IPS-20b (cell line): ENCODE measurements at regions not wholly inside any gene's neighbourhood (a gene's known extent, or its start where the extent isn't known, plus 50 kb on each side); places are given as distances from the start of the nearest gene placed in this dataset.

ENCODE experiments used
- H3K27ac ChIP-seq: one replicate; pipeline ENCODE4 v1.5.1; 2013; ENCODE audit warnings: low read length
- H3K27me3 ChIP-seq: 2 replicates; pipeline ENCODE4 v1.6.1; 2013; ENCODE audit warnings: mild to moderate bottlenecking, low read length, inconsistent platforms; ENCODE audit not compliant: insufficient read depth
- H3K36me3 ChIP-seq: 2 replicates; pipeline ENCODE4 v1.6.1; 2013; ENCODE audit warnings: low read depth, mild to moderate bottlenecking, inconsistent platforms, low read length, moderate library complexity; ENCODE audit not compliant: insufficient read depth
- H3K4me1 ChIP-seq: 2 replicates; pipeline ENCODE4 v1.6.1; 2013; ENCODE audit warnings: mild to moderate bottlenecking, control low read depth, inconsistent platforms, low read length, moderate library complexity; ENCODE audit not compliant: insufficient read depth
- H3K4me3 ChIP-seq: 2 replicates; pipeline ENCODE4 v1.5.1; 2013; ENCODE audit warnings: mild to moderate bottlenecking, low read length, inconsistent platforms
- H3K9ac ChIP-seq: 2 replicates; pipeline ENCODE4 v1.6.1; 2013; ENCODE audit warnings: low read depth, mild to moderate bottlenecking, inconsistent platforms, low read length, moderate library complexity
- H3K9me3 ChIP-seq: 2 replicates; pipeline ENCODE4 v1.6.1; 2013; ENCODE audit warnings: mild to moderate bottlenecking, low read depth, low read length, inconsistent platforms; ENCODE audit not compliant: insufficient read depth

DNA sequence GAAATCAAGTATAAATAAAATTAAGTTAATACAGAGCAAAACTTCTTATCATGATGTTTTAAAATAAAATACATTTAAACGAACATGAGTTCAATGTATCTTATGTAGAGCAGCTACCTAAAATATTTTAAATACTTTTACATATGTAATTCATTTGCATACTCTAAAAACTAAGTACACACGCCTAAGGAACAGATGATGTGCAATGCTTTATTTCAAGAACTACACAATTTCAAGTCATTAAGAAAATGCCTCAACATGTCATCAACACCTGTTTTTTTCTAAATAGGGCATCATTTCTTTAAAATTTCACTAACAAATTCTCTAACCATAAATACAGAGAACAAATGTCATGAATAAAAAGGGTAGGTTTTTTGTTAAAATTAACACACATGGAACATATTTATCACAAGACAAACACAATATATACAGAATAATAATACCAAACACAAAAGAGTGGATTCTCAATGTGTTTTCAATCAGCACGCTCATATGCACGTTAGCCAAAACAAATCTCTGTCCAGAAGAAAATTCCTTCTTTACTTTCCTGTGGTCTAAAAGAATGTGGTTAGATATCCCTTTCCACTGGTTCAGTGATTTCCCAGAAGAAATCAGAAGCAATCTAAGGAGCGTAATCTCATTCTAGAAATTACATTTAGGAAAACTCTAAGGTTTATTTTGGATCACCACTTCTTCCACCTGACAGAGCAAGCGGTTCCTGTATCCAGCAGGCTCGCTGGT, 73.0 kb upstream of the PFKP start:
- Histone ChIP-seq H3K4me1 (no peaks in the 10 kb centered on the region), H3K27me3 (no peaks in the 10 kb centered on the region), H3K27ac (no peak overlapping the region), H3K36me3 (no peaks in the 10 kb centered on the region), H3K4me3 (no peak overlapping the region), H3K9ac (no peak overlapping the region), H3K9me3 (0 out of 2 replicates have a peak, but pooled peaks cover 3% of the 10 kb centered on the region)

DNA sequence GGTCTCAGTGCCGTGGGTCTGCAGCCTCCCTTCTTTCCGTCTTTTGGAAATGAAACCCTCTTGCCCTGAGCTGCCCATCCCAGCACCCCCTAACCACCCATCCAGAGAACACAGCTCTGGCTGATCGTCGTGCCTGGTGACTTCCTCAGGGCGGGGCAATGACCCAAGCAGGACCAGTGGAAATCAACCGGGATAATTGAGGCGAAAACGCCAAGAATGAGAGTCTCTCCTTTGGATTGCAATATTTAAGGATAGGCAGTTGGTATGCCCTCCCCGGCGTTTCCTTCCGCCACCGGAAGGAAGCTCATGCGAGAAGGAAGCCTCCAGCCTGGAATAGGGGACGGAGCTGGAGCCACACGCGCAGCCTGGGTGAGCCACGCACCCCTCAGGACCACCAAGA, 73.7 kb upstream of the PFKP start:
- H3K9me3 ChIP-seq, result 0 out of 2 replicates have a peak, but pooled peaks cover 7% of the 10 kb centered on the region
- no peaks in the 10 kb centered on the region for H3K36me3 ChIP-seq
- H3K9ac ChIP-seq, result no peak overlapping the region
- H3K4me1 ChIP-seq, result no peaks in the 10 kb centered on the region
- no peak overlapping the region for H3K4me3 ChIP-seq
- H3K27ac ChIP-seq, result no peak overlapping the region
- H3K27me3 ChIP-seq, result no peaks in the 10 kb centered on the region

DNA sequence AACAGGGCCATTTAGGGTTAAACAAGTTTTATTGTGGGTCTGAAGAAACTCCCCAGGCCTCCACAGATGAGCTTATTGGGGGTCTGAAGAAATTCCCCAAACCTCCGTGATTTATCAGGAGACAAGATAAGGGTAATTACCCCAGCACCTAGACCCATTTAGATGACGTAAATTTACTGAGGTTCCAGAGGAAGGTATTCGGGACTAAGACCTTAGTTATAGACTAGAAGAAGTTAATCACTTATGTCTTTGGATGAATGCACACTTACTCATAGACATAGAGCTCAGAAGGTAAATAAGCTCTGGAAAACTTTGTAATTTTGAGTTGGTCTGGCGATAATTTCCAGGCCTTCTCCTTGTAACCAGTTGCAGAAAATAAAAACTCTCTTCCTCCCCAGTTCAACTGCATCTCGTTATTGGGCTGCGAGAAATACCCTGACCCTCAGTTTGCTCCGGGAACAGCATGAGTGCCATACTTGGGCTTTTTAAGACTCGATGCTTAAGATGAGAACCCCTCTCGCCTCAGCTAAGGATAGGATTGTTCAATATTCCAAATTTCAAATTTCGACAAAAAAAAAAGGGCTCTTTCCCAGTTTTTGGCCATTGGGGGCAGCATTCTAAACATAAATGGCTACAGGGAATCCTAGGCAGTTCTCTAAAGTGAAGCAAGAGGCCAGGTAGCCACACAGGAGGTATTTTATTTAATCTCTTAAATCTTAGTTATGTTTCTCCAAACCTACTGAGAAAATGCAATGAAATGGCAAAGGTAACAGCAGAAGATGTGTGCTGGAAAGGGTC, 74.7 kb upstream of the PFKP start:
- Histone ChIP-seq H3K27ac (no peak overlapping the region), H3K4me3 (no peak overlapping the region), H3K36me3 (no peaks in the 10 kb centered on the region), H3K27me3 (no peaks in the 10 kb centered on the region), H3K9me3 (0 out of 2 replicates have a peak, but pooled peaks cover 7% of the 10 kb centered on the region), H3K4me1 (no peaks in the 10 kb centered on the region), H3K9ac (no peak overlapping the region)

DNA sequence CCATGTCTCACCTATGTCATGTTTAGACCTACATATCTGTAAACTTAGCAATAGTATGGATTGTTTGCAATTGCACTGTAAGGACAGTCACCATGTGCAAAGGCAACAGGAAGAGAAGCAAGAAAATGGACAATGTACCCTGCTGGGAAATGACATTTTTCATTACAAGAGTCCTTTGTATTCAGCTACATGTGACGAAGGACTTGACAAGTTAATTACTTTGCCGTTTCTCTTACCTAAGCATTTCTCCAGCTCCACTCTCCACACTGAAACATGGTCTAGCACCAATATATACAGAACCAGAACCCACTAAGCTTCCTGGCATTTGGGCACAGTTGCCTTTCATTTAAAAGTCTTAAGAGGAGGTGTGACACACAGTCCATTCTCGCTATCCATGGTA, 76.6 kb upstream of the PFKP start:
- Histone ChIP-seq H3K9ac (no peak overlapping the region), H3K36me3 (no peaks in the 10 kb centered on the region), H3K27me3 (no peaks in the 10 kb centered on the region), H3K9me3 (0 out of 2 replicates have a peak, but pooled peaks cover 7% of the 10 kb centered on the region), H3K4me3 (no peak overlapping the region), H3K4me1 (0 out of 2 replicates have a peak, but pooled peaks cover 4% of the 10 kb centered on the region), H3K27ac (no peak overlapping the region)

DNA sequence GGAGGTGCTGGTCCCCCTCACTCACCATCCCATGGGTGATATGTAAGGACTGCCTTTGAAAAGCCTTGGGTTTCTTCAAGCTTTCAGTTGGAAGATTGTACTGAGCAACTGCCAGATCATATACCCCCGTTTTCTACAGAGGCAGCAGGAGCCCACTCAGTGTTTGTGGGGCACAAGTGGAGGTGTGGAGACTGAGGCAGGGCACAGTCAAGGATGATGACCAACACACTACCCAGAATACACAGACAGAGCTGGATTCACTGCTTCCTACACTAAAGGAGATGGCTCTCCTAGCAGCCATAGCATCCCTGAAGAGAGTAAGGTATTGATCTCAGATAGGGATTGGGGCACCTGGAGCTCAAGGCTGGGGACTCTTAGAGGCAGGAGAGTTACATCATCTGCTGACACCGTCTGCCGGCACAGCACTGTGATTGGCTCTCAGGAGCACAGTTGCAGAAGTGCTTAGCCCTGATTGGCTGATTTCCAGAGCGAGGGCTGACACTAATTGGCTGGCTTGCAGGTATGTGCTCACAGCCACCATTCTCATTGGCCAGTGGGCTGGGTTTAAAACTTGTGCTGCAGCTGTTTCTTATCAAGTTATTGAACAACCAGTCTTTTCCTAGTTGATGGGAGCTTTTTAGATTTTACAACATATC, 77.9 kb upstream of the PFKP start:
- H3K36me3 ChIP-seq, result no peaks in the 10 kb centered on the region
- H3K4me1 ChIP-seq, result 0 out of 2 replicates have a peak, but pooled peaks cover 4% of the 10 kb centered on the region
- no peaks in the 10 kb centered on the region for H3K27me3 ChIP-seq
- H3K4me3 ChIP-seq, result no peak overlapping the region
- 0 out of 2 replicates have a peak, but pooled peaks cover 7% of the 10 kb centered on the region for H3K9me3 ChIP-seq
- no peak overlapping the region for H3K9ac ChIP-seq
- no peak overlapping the region for H3K27ac ChIP-seq

DNA sequence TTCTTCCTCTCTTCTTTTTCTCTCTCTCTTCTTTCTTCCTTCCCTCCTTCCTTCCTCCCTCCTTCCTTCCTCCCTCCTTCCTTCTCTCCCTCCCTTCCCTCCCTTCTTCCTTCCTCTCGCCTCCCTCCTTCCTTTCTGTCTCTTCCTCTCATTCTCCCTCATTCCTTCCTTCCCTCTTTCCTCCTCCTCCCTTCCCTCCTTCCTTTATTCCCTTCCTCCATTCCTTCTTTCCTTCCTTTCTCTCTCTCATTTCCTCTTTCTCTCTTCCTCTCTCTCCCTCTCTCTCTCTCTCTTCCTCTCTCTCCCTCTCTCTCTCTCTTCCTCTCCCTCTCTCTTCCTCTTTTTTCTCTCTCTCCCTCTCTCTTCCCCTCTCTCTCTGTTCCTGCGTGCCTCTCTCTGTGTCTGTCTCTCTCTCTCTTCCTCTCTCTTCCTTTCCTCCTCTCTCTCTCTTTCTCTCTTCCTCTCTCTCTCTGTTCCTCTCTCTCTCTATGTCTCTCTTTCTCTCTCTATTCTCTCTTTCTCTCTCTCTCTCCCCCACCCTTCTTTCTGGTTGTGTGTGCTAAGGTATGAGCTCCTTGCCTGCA, 80.1 kb upstream of the PFKP start:
- Histone ChIP-seq H3K4me1 (0 out of 2 replicates have a peak, but pooled peaks cover 4% of the 10 kb centered on the region), H3K9me3 (0 out of 2 replicates have a peak, but pooled peaks cover 7% of the 10 kb centered on the region), H3K27me3 (no peaks in the 10 kb centered on the region), H3K36me3 (no peaks in the 10 kb centered on the region), H3K27ac (no peak overlapping the region), H3K4me3 (no peak overlapping the region), H3K9ac (no peak overlapping the region)

DNA sequence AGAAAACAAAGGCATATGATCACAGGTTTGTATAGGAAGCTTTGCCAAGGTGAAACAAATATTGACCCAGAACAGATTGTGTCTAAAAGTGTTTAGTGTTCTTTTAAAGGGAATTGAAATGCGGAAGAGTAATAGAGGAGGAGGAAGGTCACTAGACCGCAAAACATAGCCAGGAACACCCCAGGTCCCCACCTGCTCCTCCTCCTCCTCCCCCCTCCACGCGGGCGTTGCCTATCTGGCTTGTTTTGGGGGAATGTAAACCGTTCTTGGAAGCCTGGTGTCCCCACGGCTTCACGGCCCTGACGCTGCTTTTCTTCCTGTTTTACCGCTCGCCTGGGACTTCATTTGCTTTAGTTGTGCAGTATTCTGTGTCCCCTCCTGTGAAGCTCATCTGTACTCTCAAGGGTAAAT, 81.0 kb upstream of the PFKP start:
- Histone ChIP-seq H3K36me3 (no peaks in the 10 kb centered on the region), H3K4me3 (no peak overlapping the region), H3K4me1 (0 out of 2 replicates have a peak, but pooled peaks cover 4% of the 10 kb centered on the region), H3K9me3 (0 out of 2 replicates have a peak, but pooled peaks cover 7% of the 10 kb centered on the region), H3K27me3 (no peaks in the 10 kb centered on the region), H3K9ac (no peak overlapping the region), H3K27ac (no peak overlapping the region)

DNA sequence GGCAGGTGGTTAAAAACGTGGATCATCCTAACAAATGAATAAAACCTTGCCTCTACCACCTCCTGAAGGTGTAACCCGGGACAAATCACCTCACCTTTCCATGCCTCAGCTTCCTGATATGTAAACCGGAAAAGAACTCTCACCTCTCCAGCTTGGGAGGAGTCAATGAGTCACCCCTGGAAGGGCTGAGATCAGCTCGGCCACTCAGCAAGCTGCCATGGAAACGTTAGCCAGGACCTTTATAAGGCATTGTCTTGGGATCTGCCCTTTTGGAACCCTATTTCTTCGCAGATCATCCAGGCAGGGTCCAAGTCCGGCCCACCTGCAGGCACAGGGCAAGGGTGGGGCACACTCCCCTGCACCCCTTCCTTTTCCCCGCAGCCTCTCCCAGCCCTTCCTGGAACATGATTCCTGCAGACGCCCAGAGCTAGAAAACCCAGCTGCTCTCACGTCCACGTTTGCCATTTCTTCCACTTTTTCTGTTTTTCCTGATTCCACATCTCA, 81.6 kb upstream of the PFKP start:
- 0 out of 2 replicates have a peak, but pooled peaks cover 7% of the 10 kb centered on the region for H3K9me3 ChIP-seq
- H3K4me3 ChIP-seq, result no peak overlapping the region
- H3K9ac ChIP-seq, result no peak overlapping the region
- H3K27me3 ChIP-seq, result no peaks in the 10 kb centered on the region
- H3K36me3 ChIP-seq, result no peaks in the 10 kb centered on the region
- no peak overlapping the region for H3K27ac ChIP-seq
- H3K4me1 ChIP-seq, result 0 out of 2 replicates have a peak, but pooled peaks cover 4% of the 10 kb centered on the region

DNA sequence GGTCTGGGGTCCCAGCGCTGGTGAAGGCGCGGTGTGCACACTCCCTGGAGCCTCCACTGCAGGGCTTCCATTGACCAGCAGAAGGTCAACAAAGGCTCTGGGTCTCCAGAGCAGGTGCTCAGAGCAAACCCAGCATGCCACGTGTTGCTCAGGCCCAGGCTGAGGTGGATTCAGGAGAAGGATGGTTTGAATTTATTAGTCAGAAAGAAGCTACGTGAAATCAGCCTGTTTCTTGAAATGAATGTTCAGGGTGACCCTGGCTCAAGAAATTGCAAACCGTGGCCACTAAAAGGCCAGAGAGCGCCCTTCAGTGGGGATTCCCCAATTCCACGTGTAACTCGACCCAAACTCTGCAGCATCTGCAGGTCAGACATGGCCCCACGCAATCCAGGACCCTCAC, 82.7 kb upstream of the PFKP start:
- Histone ChIP-seq H3K36me3 (no peaks in the 10 kb centered on the region), H3K4me3 (no peak overlapping the region), H3K4me1 (0 out of 2 replicates have a peak, but pooled peaks cover 4% of the 10 kb centered on the region), H3K27me3 (no peaks in the 10 kb centered on the region), H3K27ac (no peak overlapping the region), H3K9me3 (0 out of 2 replicates have a peak, but pooled peaks cover 7% of the 10 kb centered on the region), H3K9ac (no peak overlapping the region)

DNA sequence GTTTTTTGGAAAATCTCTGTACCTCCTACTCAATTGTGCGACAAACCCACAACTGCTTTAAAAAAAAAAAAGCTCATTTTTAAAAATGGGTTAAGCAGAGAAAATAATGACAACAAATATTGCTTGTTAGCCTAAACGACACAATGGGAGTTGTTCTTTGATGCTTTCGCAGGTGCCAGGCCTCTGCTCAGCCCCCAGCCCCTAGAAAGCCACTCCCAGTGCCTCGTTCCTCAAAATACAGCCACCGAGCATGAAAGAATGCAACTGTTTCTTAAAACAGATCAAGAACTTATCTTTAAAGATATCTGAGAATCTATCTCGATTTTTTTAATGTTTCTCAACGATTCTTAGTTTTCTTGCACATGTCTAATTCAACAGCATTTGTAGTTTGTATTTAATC, 85.2 kb upstream of the PFKP start:
- H3K36me3 ChIP-seq, result no peaks in the 10 kb centered on the region
- 0 out of 2 replicates have a peak, but pooled peaks cover 4% of the 10 kb centered on the region for H3K4me1 ChIP-seq
- no peak overlapping the region for H3K4me3 ChIP-seq

DNA sequence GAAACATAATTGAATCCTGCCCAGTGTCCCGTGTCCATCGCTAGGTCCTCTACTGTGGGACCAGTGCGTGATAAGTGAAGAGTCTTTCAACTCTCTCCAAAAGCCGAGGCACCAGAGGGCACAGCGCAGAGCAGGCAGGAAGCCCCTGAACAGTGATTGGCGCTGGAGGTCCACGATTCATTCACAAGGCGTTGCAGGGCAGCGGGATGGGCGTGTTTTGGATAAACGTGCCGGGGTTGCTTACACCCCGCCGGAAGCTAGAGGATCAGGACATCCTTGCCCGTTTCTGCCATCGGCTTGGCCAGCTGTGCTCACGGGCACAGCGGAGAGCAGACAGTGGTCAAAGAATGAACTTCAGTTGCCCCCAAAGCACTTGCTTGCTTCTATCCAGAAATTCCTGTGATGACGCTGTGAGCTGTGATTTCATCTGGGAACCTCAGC, 86.0 kb upstream of the PFKP start:
- no peak overlapping the region for H3K27ac ChIP-seq
- H3K36me3 ChIP-seq, result no peaks in the 10 kb centered on the region
- H3K4me1 ChIP-seq, result 0 out of 2 replicates have a peak, but pooled peaks cover 4% of the 10 kb centered on the region
- H3K9me3 ChIP-seq, result no peaks in the 10 kb centered on the region
- H3K27me3 ChIP-seq, result no peaks in the 10 kb centered on the region
- no peak overlapping the region for H3K9ac ChIP-seq
- H3K4me3 ChIP-seq, result no peak overlapping the region

More for the DNA sequence above, 85.2 kb upstream of the PFKP start:
- no peaks in the 10 kb centered on the region for H3K9me3 ChIP-seq
- no peak overlapping the region for H3K27ac ChIP-seq
- no peak overlapping the region for H3K9ac ChIP-seq
- no peaks in the 10 kb centered on the region for H3K27me3 ChIP-seq
